SK-N-SH treated with all-trans-retinoic acid at 6 μM for 48 hours (cell line): ENCODE measurements at regions not wholly inside any gene's neighbourhood (a gene's known extent, or its start where the extent isn't known, plus 50 kb on each side); places are given as distances from the start of the nearest gene placed in this dataset.

Source experiments
- ATAC-seq: fragments of 200-7000 bp; cut with Tn5 transposase; 3 replicates; pipeline ENCODE4 v1.9.1; 2020; ENCODE audit warnings: mild to moderate bottlenecking, moderate library complexity
- ARNTL ChIP-seq: fragments of 450-650 bp; formaldehyde crosslinking; IDR thresholded peaks from 2 replicates; pipeline ENCODE4 v1.5.0; 2020; ENCODE audit warnings: low read depth, mild to moderate bottlenecking, moderate library complexity, borderline replicate concordance
- CREB5 ChIP-seq: fragments of 250-450 bp; sonication (Bioruptor Pico); IDR thresholded peaks from 2 replicates; pipeline ENCODE4 v1.5.1; 2020; ENCODE audit warnings: low read depth, mild to moderate bottlenecking, moderate library complexity
- CSDC2 ChIP-seq: fragments of 250-450 bp; sonication (Bioruptor Pico); IDR thresholded peaks from 2 replicates; pipeline ENCODE4 v1.5.0; 2020; ENCODE audit warnings: mild to moderate bottlenecking, moderate library complexity
- CSRNP3 ChIP-seq: fragments of 250-450 bp; sonication (Bioruptor Pico); IDR thresholded peaks from 2 replicates; pipeline ENCODE4 v1.5.1; 2021; ENCODE audit warnings: mild to moderate bottlenecking, moderate library complexity
- ESRRG ChIP-seq: fragments of 250-450 bp; sonication (Bioruptor Pico); IDR thresholded peaks from 2 replicates; pipeline ENCODE4 v1.6.1; 2021; ENCODE audit warnings: mild to moderate bottlenecking
- OSR1 ChIP-seq: fragments of 250-450 bp; sonication (Bioruptor Pico); IDR thresholded peaks from 2 replicates; pipeline ENCODE4 v1.8.0; 2022; ENCODE audit warnings: moderate library complexity, mild to moderate bottlenecking, inconsistent platforms
- PATZ1 ChIP-seq: fragments of 250-450 bp; sonication (Bioruptor Pico); IDR thresholded peaks from 2 replicates; pipeline ENCODE4 v1.8.0; 2020; ENCODE audit warnings: mild to moderate bottlenecking, moderate library complexity, borderline replicate concordance
- POU6F1 ChIP-seq: fragments of 250-450 bp; sonication (Bioruptor Pico); IDR thresholded peaks from 2 replicates; pipeline ENCODE4 v1.8.0; 2021; ENCODE audit warnings: low read depth, mild to moderate bottlenecking, moderate library complexity, borderline replicate concordance
- PPARA ChIP-seq: fragments of 250-450 bp; sonication (Bioruptor Pico); IDR thresholded peaks from 2 replicates; pipeline ENCODE4 v1.5.0; 2020; ENCODE audit warnings: mild to moderate bottlenecking, borderline replicate concordance
- RARB ChIP-seq: fragments of 250-450 bp; sonication (Bioruptor Pico); IDR thresholded peaks from 2 replicates; pipeline ENCODE4 v1.8.0; 2021; ENCODE audit warnings: mild to moderate bottlenecking, moderate library complexity
- SNAI2 ChIP-seq: fragments of 250-450 bp; sonication (Bioruptor Pico); IDR thresholded peaks from 2 replicates; pipeline ENCODE4 v1.5.0; 2020; ENCODE audit warnings: mild to moderate bottlenecking, moderate library complexity
- TCF4 ChIP-seq: fragments of 250-450 bp; sonication (Bioruptor Pico); IDR thresholded peaks from 2 replicates; pipeline ENCODE4 v1.8.0; 2021; ENCODE audit warnings: mild to moderate bottlenecking, moderate library complexity, borderline replicate concordance
- TOX ChIP-seq: fragments of 250-450 bp; sonication (Bioruptor Pico); IDR thresholded peaks from 2 replicates; pipeline ENCODE4 v1.8.0; 2021; ENCODE audit warnings: mild to moderate bottlenecking, moderate library complexity, borderline replicate concordance
- TSHZ2 ChIP-seq: fragments of 250-450 bp; sonication (Bioruptor Pico); IDR thresholded peaks from 2 replicates; pipeline ENCODE4 v1.5.0; 2020; ENCODE audit warnings: mild to moderate bottlenecking, moderate library complexity
- ZC3H10 ChIP-seq: fragments of 250-450 bp; sonication (Bioruptor Pico); IDR thresholded peaks from 2 replicates; pipeline ENCODE4 v1.5.1; 2021; ENCODE audit warnings: mild to moderate bottlenecking, moderate library complexity
- ZFP3 ChIP-seq: fragments of 250-450 bp; sonication (Bioruptor Pico); IDR thresholded peaks from 2 replicates; pipeline ENCODE4 v1.5.0; 2020; ENCODE audit warnings: mild to moderate bottlenecking, moderate library complexity
- ZFP30 ChIP-seq: fragments of 450-650 bp; formaldehyde crosslinking; IDR thresholded peaks from 2 replicates; pipeline ENCODE4 v1.5.0; 2022; ENCODE audit warnings: mild to moderate bottlenecking, moderate library complexity
- ZNF565 ChIP-seq: fragments of 450-650 bp; formaldehyde crosslinking; conservative IDR thresholded peaks from 2 replicates; pipeline ENCODE4 v1.5.0; 2020; ENCODE audit warnings: low read depth, mild to moderate bottlenecking, moderate library complexity
- ZNF70 ChIP-seq: fragments of 450-650 bp; formaldehyde crosslinking; IDR thresholded peaks from 2 replicates; pipeline ENCODE4 v1.5.0; 2020; ENCODE audit warnings: mild to moderate bottlenecking, moderate library complexity
- ZNF8 ChIP-seq: fragments of 450-650 bp; formaldehyde crosslinking; IDR thresholded peaks from 2 replicates; pipeline ENCODE4 v1.5.0; 2020; ENCODE audit warnings: mild to moderate bottlenecking, moderate library complexity

- TF ChIP-seq PPARA (CRISPR knock-in tag) (no peak), ZFP30 (CRISPR knock-in tag) (no peak), ZNF565 (no peak), ZNF70 (CRISPR knock-in tag) (no peak)
These were observed 321.3 kb downstream of the RAB28 start (continued) for GRCh38 chr4:13162886-13163285.

- no peak for ATAC-seq
- no peak for TF ChIP-seq RARB (CRISPR knock-in tag)
These were observed 323.2 kb downstream of the RAB28 start for GRCh38 chr4:13160920-13161319.

GRCh38 chr4:13159041-13159620 lies 325.0 kb downstream of the RAB28 start:
- ATAC-seq = no peak
- TF ChIP-seq CSRNP3 (no peak), PATZ1 (CRISPR knock-in tag) (no peak), ZFP3 (CRISPR knock-in tag) (no peak), ZFP30 (CRISPR knock-in tag) (no peak), ESRRG (CRISPR knock-in tag) (no peak), ZNF70 (CRISPR knock-in tag) (no peak), ZC3H10 (no peak), TCF4 (CRISPR knock-in tag) (no peak), TOX (CRISPR knock-in tag) (no peak), CSDC2 (no peak), RARB (CRISPR knock-in tag) (no peak), TSHZ2 (no peak), SNAI2 (CRISPR knock-in tag) (no peak), ZNF8 (CRISPR knock-in tag) (no peak), PPARA (CRISPR knock-in tag) (no peak), POU6F1 (CRISPR knock-in tag) (no peak)
- TF ChIP-seq, all 23 proteins: peak for 0

GRCh38 chr4:13151194-13151593 lies 332.9 kb downstream of the RAB28 start:
- ATAC-seq = no peak
- TF ChIP-seq TSHZ2 = no peak
- TF ChIP-seq TCF4 (CRISPR knock-in tag) = no peak
- TF ChIP-seq ZC3H10 = no peak
- TF ChIP-seq ARNTL (CRISPR knock-in tag) = no peak
- TF ChIP-seq TOX (CRISPR knock-in tag) = no peak
- TF ChIP-seq SNAI2 (CRISPR knock-in tag) = no peak
- no peak for TF ChIP-seq CREB5 (CRISPR knock-in tag)
- no peak for TF ChIP-seq POU6F1 (CRISPR knock-in tag)
- TF ChIP-seq CSRNP3 = no peak
- no peak for TF ChIP-seq OSR1 (CRISPR knock-in tag)
